Mucosa of gallbladder (tissue), 1 donor: ENCODE measurements at regions not wholly inside any gene's neighbourhood (a gene's known extent, or its start where the extent isn't known, plus 50 kb on each side); places are given as distances from the start of the nearest gene placed in this dataset.
A peak's percentile ranks its signal among the peaks of the same experiment; 100 is the strongest.
"Not testable (repeated sequence)": the region's sequence is repeated elsewhere in the genome, so short reads cannot be mapped to it uniquely, and the experiment has no call there.

Experiments used
- DNase-seq: peaks from one replicate; pipeline ENCODE4 v3.0.0-alpha.2; 2020; ENCODE audit warnings: low spot score
- donor health status: DM: no; HTN: no; CAD: no.

DNA sequence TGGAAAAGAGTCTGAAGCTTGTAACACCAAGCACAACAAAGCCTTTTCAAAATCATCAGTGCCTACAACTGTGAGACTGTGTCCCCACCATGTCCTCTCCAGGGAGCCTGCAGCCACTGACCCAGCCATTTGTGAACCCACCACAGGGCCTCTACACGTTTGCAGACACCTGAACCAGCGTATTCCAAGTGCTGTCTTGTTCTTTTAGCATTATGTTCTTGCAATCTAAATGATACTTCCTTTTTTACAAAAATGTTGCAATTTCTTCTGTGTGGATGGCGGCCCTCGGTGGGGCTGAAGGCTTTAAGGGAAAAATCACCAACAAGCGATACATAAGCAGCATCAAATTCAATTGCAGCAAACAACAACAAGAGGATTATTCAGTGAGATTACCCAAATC, 403.2 kb upstream of the MGMT start:
- DNase-seq, result no peak

DNA sequence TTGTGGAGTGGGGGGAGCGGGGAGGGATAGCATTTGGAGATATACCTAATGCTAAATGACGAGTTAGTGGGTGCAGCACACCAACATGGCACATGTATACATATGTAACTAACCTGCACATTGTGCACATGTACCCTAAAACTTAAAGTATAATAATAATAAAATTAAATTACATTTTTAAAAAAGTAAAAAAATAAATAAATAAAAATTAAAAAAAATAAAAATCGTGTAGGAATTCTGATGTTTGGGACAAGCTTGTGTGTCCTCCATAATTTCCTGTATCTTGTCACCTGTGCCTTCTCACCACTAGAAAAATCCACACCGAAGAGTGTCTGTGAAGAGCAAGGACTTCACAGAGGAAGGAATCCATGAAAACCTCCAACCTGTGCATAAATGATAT, 400.5 kb upstream of the MGMT start:
- DNase-seq, result not testable (repeated sequence)

DNA sequence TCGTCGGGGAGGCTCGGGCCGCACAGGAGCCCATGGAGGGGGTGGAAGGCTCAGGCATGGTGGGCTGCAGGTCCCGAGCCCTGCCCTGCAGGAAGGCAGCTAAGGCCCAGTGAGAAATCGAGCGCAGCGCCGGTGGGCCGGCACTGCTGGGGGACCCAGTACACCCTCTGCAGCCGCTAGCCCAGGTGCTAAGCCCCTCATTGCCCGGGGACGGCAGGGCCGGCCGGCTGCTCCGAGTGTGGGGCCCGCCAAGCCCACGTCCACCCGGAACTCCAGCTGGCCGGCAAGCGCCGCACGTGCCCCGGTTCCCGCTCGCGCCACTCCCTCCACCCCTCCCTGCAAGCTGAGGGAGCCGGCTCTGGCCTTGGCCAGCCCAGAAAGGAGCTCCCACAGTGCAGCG, 395.6 kb upstream of the MGMT start:
- DNase-seq, result not testable (repeated sequence)

DNA sequence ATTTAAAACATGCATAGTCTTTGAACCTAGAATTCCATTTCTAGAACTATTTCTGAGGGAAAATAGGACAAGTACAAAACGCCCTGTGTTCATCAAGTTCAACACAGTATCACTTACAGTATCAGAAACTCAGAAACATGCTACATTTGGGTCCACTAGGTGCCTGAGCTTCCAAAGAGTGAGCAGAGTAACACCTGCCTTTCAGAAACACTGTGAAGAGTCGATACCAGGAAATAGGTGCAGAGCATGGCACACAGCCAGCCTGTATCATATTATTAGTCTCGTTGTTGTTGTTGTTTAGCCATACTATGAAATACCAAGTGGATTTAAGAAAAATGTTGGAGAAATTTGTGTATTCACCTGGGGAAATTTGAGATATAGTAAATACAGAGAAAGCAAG, 392.1 kb upstream of the MGMT start:
- DNase-seq, result peak; percentile 25

DNA sequence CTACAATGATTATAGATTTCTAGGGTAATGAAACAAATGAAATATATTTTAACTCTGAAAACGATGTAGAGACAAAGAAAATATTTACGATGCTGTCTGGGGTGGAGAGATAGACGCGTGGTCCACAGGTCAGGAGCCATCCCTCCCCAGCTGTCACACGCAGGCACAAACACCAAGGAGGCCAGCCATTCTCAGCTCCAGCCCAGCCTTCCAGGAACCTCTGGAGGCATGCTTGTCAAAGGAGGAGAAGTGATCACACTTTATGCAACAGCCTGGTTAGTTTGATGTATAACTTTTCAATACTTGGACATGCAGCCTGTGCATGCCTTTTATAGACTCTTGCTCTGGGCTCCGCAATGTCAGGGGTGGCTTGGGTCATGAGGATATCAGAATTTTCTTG, 391.5 kb upstream of the MGMT start:
- DNase-seq, result no peak

DNA sequence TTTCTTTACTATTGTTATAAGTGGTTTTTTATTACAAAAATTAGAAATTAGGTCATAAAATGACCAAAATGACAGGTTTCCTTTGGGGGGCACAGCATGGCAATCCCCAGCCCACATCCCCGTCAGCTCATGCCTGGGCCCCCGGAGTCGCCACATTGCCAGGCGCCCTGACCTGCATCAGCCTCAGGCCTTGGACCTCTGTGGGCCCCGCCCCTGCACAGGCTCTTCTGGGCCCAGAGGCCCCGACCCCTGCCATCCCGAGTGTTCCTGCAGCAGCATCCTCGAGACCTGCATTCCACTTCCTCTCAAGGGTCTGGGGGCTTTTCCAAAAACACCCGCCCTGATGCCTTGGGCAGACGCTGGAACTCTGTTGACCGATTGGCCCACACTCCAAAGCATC, 391.1 kb upstream of the MGMT start:
- DNase-seq, result no peak

DNA sequence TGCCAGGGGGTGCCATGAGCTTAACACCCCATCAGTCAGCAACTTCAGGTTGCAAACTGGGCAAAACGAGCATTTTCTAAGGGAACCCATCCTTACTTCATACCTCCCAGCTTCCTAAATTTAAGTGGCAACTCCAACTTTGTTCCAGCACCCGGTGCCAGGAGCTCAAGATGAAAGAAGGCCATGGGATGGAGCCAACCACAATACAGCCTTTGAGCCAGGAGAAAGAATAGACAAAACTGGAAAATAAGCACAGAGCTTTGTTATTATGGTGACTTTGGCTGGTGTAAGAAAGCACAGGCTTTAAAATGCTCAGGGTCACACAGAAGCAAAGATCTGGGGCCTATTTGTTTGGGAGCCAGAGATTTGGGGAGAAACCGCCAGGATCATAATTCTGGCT, 388.7 kb upstream of the MGMT start:
- DNase-seq, result no peak

DNA sequence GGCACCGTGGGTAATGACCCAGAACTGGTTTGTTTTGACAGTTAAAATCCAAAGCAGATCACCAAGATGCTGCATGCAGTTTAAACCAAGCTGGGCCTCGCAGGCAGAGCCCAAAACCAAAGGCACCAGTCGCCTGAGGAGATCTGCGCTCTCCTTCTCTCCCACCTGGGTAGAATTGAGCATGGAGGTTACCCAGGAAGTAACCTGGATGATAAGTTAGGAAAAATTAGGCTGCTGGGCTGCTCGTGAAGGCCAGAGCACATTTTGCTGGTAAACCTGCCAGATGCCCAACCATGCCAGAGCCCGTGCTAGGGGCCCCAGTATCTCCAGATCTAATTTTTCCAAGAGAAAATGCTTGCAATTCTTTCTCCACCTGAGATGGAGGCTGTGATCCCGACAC, 388.3 kb upstream of the MGMT start:
- DNase-seq, result no peak

DNA sequence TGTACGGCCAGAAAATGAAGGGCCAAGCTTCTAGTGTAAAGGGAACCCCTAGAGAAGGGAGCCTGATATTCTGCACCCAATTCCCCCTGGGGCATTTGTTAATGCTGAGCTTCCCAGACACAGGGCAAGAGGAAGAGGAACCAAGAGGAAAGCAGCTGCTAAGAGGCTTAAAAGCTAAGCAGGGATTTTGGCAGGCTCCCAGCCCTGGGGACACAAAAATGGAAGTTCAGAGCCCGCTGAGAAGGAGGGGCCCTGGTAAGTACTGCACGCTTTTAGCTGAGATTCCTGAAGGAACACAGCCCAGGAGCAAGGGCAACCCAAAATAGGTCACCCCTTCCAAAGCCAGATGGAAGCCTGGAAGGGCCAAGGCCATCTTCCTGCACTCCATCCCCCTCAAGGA, 387.3 kb upstream of the MGMT start:
- no peak for DNase-seq

DNA sequence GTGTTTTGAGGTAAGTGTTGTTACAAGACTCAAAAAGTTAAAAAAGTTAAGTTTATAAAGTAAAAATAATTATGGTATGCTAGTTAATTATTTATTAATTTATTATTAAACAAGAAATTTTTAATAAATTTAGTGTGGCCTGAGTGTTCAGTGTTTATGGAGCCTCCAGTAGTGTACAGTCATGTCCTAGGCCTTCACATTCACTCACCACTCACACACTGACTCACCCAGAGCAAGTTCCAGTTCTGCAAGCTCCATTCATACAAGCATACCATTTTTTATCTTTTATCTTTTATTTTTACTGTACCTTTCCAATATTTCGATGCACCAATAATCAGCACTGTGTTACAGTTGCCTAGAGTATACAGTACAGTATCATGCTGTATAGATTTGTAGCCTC, 381.2 kb upstream of the MGMT start:
- no peak for DNase-seq

DNA sequence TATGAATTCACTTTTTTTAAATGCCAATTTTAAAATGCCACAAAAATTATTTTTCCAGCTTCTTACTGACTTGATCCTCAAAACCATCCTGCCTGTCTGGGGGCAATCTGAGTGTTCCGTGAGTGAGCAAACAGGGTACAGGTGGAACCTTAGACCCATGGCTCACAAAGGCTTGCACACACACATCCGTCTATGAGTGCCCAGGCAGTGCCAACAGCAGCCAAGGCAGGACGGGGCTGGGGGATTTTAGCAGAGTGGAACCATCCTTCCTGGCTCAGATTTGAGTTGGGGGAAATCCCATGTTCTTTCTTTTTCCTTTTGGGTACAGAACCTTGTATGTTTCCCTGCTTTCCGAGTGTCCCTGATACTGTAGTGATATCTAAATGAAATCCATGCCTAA, 377.7 kb upstream of the MGMT start:
- no peak for DNase-seq

DNA sequence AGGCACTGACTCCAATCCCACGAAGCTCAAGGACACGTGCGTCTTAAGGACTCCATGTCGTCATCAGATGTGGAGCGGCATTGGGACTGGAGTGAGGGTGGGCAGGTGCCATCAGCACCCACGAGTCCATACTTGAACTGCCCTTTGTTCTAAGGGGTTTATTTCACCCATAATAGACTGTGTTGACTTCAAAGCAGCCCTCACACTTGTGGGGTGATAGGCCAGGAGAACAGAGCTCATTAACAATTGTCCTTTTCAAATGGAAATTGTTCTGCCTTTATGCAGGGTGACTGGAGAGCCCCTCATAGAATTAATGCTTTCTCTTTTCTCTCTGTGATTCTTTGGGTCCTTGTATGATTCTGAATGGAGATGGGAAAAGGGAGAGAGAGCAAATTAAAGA, 376.9 kb upstream of the MGMT start:
- no peak for DNase-seq

DNA sequence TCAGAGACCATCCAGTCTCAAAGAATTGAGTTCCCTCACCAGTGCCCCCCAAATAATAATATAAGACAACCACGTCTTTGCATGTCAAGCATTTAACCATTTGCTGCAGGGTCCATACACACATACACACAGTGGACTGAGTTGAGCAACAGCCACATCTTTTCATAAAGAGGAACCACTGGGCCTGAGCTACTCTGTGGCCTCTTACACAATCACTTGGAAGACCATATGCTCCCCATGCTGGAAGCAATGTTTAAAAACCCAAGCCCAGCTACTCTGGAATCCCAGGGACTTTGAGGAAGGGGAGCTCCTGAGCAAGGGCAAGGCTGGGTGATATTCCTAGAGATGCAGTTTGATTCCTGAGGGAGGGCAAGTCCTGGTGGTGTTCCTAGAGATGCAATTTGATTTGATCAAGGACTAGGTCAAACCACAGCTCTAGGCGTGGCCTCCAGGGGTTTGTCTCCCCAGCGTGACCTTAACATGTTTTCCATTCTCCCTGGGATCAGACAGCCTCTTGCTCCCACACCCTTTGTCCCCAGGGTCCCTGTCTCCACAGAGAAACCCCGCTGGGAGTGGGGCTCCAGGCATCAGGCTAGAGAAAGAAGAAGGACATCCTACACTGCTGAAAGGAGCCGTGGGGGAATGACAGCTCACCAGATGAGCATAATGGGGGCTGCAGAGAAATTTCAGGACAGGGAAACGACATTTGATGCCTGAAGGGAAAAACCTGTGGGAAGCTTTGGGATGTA, 376.2 kb upstream of the MGMT start:
- DNase-seq, result no peak

DNA sequence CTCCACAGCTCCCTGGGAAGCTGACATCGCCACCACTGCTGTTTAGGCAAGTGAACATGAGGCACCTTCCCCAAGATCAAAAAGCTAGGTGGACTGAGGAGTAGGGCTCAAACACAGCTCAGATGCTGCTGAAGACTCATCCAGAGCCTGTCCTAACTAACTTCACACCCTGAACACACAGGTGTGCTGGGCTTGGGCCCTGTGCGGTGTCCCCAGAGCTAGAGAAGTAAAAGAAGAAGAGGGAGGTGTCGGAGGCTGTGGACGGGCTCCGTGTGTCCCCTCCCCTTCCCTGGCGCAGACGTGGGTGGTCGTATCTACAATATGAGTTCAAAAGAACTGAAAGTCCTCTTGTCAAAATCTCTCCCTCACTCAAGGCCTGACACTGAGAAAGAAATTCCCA, 373.4 kb upstream of the MGMT start:
- no peak for DNase-seq

DNA sequence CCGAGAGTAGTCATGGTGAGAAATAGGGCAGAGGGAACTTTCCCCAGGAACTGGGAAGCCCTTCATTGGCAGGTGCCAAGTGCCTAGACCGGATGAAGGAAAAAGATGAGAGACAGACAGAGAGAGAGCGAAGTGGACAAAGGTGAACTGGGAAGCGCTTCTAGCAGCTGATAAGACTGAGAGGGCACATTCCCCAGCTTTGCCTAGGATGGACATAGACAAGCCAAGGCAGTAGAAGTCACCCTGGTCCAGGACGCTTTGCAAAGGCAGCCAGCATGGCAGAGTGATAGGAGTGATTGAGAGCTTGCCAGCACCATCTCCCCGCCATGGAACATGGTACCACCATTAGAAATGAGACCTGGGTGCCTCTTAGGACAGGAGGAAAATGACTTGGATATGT, 372.8 kb upstream of the MGMT start:
- DNase-seq, result no peak

DNA sequence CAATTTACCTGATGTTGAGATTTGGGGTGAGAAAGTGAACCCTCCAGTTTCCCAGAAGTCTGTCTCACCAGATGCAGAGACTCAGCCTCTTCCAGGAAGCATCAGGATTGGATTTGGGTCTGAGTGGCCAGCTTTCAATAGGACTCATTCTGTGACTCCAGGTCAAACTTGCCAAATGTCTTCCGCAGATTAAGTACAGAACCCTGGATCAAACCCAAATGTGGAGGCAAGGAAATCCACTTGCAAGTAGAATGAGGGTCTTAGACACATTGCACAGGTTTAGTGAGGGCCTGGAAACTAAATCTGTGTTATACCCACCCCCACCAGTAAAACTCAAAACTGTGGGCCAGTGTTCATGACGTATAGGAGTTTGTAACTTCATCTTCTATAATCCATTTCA, 372.2 kb upstream of the MGMT start:
- no peak for DNase-seq

DNA sequence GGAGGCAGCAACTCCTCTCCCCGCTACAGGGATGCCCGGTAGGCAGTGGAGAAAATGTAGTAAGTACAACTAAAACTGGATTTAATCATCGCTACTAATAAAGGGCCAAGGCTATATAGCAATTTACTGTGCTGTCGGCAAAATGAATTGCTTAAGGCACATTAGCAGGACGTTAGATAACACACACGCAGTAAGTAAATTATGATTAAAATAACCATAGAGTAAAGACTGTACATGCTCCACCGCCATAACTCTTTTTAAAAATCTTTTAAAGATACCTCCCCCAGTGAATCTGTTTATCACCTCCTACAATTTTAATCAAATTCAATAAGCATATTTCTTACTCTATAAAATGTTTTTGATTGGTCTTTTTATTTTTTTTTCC, 371.4 kb upstream of the MGMT start:
- DNase-seq, result no peak

DNA sequence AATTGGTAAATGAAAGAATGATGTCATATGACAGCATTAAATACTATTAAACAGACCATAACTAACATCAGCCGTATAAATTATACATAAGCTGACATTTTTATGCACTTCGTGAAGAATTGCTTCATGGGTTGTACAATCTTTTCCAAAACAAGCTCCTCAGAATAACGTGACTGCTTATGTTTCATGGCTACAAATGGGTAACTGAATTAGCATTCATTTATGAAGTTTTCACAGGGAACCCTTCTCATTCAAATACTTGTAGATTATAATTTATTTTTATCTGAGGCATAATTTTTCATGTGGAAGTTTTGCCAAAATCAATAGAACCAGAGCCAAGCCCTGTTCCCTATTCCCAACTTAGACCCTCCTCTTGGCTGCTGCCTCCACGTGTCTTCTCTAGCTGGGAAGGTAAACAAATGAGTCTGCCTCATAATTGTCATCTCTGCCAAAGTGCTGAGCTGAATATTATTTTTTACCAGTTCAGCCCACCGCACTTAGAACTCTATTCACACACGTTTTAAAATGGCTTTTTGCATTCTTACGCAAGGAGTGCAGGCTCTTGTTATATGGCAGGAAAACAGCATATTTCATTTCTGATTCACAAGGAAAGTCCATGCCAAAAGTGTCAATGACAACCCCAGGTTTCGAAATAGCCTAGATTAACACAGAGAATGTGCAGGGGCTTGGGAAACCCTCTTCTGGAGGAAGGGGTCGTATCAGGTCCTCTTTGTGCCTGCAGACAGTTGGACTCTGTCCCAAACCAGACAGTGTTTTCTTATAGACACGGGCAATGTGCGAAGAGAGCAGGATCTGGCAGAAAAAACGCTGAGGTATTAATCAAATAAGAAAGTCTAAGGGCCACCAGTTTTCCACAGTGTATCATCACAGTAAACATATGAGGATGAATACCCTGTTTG, 370.7 kb upstream of the MGMT start:
- peak; percentile 22 for DNase-seq

DNA sequence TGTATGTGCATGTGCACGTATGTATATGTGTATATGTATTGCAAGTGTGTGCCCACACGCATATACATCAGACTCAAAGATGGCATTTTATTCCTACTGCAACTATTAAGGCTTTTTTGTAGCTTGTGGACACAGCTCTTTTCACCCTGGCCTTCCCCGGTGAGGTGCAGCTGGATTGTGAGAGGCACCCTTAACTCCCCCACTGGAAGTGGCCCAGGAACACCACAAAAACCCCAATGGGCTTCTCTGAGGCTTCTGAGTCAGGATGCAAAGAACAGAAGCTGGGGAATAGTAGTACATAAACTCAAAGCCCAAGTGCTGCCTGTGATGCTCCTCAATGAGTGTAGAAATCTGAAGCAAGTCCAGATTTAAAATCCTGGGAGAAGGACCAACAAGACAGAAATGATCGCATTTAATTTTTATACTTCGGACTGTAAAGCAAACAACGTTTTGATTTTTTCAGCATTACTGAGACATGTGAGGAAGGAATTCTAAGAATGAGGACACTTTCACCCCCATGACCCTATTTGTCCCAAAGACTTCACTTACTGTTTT, 369.2 kb upstream of the MGMT start:
- no peak for DNase-seq

DNA sequence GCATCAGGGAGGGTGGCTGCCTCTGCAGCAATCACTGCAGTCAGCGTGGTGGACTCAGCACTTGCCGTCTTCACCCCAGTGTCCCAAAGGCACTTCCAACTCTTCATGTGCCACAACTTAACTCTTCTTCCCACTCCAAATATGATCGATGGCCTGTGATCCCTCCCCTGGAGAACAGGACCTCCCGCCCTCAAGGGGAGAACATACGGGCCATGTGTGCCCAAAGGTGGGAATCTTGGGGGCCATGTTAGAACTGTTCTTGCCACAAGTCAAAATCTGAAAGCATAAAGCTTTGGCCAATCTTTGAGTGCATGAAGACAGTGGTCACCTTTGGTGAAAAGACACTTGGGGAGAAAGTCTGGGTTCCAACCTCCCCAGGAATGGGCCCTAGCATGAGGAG, 368.5 kb upstream of the MGMT start:
- DNase-seq, result no peak

DNA sequence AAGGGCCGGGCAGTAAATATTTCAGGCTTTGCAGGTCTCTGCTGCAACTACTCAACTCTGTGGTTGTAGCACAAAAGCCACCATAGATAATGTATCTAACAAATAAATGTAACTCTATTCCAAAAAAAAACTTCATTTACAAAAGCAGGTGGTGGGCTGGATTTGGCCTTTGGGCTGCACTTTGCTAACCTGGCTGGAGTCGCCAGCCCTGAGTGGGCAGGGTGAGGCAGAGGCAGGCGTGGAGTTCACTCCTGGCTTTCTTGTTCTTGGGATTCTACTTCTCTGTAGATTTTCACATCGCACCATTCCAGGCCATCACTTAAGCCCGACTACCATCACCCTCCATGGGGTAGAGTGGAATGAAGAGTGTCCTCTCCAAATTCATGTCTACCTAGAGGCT, 367.6 kb upstream of the MGMT start:
- DNase-seq, result no peak

DNA sequence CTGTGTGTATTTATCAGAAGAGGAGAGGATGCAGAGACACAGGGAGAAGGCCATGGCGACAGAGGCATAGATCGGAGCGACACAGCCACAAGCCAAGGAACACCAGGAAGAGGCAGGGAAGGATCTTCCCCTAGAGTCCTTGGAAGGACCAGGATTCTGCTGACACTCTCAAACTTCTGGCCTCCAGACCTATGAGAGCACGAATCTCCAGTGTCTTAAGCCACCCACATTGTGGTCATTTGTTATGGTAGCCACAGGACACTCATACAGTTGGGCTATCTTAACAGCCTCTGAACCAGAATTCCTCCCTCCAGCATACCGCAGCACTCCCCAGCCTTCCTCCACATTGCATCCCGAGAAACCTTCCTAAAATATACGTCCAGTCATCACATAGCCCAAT, 367.0 kb upstream of the MGMT start:
- DNase-seq, result no peak
